H54 (cell line): ENCODE measurements at regions not wholly inside any gene's neighbourhood (a gene's known extent, or its start where the extent isn't known, plus 50 kb on each side); places are given as distances from the start of the nearest gene placed in this dataset.

Experiments used
- DNase-seq: peaks from one replicate; pipeline ENCODE4 v3.0.0; 2011; ENCODE audit warnings: low spot score, mixed read lengths; ENCODE audit not compliant: insufficient read length
- FAIRE-seq: peaks from 3 replicates; lab custom pipeline; 2011; peaks lifted over from hg19 to GRCh38; lab: Jason Lieb, UNC
- POLR2A ChIP-seq: IDR thresholded peaks from 2 replicates; pipeline ENCODE4 v1.6.1; 2011; ENCODE audit warnings: low read depth, mild to moderate bottlenecking, low read length

- FAIRE-seq (no peak), DNase-seq (no peak)
- no peak for TF ChIP-seq POLR2A
Observed at GRCh38 chr4:188680004-188680666, 540.9 kb downstream of the TRIML1 start.

GRCh38 chr4:188680667-188681063 is 541.4 kb downstream of the TRIML1 start:
- no peak for TF ChIP-seq POLR2A
- no peak for FAIRE-seq

DNA sequence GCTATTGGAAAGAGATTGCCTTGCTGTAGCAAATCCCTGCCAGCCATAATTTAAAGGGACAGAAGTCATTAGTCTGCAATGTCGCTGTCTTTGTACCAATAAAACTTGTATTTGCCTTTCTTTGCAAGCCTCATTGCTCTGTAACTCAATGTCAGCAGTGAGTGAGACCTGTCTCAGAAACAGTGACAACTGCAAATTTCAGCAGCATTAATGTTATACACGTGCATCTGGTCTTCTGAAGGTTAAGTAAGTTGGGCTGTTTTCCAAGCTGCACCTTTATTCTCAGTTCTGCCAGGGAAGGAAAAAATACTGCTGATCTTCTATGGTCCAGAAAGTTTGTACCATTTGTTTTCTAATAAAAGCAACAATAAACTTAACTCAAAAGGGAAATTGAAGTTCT is 543.1 kb downstream of the TRIML1 start:
- no peak for TF ChIP-seq POLR2A
- no peak for FAIRE-seq
- DNase-seq: no peak

More at GRCh38 chr4:188680667-188681063, 541.4 kb downstream of the TRIML1 start:
- no peak for DNase-seq

GRCh38 chr4:188683571-188683970 is 544.3 kb downstream of the TRIML1 start:
- no peak for TF ChIP-seq POLR2A
- DNase-seq (no peak), FAIRE-seq (no peak)

GRCh38 chr4:188688956-188689355 is 549.7 kb downstream of the TRIML1 start:
- DNase-seq (no peak), FAIRE-seq (no peak)
- no peak for TF ChIP-seq POLR2A

DNA sequence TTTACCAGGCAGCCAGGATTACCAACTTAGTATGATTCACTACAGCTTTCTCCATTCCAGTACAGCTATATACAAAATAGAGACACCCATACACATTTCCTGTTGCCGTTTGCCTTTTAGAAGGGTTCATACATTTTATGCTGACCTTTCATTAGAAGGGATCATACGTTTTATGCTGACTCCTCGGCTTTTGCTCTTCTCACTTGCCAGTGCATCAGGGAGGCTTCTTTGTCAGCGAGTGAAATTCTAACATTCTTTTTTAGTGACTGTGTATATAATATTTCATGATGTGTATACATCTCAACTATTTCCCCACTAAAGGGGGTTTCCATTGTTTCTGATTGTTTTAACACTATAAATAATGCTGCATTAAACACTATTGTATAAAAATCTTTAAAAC is 552.6 kb downstream of the TRIML1 start:
- FAIRE-seq (no peak), DNase-seq (peak; percentile 17)
- no peak for TF ChIP-seq POLR2A

DNA sequence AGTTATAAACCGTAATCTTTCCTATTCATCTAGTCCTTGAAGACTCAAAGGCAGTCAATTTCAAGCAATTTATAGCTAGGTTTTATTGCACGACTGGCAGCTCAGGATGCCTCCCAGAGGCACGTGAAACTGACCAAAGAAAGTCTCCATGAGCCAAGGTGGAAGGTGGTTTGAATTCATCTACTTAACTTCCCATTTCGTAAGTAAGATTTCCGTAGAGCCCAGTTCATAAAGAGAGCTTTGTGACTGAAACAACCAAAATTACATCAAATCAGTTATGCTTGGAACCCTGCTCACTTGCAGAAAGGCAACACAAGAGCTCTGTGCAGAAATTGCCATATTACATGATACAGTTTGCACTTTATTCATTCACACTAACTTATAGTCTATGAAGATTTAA is 556.0 kb downstream of the TRIML1 start:
- no peak for TF ChIP-seq POLR2A
- DNase-seq (no peak), FAIRE-seq (no peak)

- no peak for FAIRE-seq
Observed at GRCh38 chr4:188697243-188697642, 558.0 kb downstream of the TRIML1 start.

DNA sequence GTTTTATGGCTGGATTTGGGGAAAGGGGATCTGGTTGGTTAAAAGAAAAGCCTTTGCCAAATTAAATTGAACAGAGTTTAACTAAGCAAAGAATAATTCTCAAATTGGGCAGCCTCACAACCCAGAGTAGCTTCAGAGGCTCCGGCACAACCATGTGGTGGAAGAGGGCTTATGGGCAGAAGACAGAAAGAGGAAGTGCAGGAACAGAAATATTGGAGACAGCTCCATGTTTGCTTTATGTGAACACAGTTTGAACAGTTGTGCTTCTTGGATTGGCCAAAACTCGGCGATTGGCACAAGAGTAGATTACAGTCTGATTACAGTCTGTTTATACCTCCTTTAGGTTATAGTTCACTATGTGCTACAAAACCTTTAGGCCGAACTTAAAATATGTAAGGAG is 562.7 kb downstream of the TRIML1 start:
- FAIRE-seq: no peak
- TF ChIP-seq POLR2A: no peak
- no peak for DNase-seq

More at GRCh38 chr4:188697243-188697642, 558.0 kb downstream of the TRIML1 start:
- TF ChIP-seq POLR2A: no peak
- DNase-seq: no peak

DNA sequence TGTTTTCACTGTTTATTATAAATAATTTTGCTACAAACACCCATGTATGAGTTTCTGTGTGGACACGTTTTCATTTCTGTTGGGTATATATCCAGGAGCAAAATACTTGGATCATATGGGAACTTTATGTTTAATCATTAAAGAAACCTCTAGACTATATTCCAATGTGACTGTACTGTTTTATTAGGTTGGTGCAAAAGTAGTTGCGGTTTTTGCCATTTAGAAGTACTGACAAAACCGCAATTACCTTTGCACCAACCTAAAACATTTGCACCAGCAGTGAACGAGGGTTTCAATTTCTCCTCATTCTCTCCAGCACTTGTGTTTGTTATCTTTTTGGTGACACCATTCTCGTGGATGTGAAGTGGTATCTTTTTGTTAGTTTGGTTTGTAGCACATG is 565.0 kb downstream of the TRIML1 start:
- TF ChIP-seq POLR2A: no peak
- DNase-seq (no peak), FAIRE-seq (no peak)

- DNase-seq (no peak), FAIRE-seq (no peak)
- TF ChIP-seq POLR2A: no peak
Observed at GRCh38 chr4:188707036-188707435, 567.8 kb downstream of the TRIML1 start.

GRCh38 chr4:188714501-188714900 is 575.3 kb downstream of the TRIML1 start:
- DNase-seq: no peak
- TF ChIP-seq POLR2A: no peak
- no peak for FAIRE-seq

- TF ChIP-seq POLR2A: no peak
- peak; percentile 27 for FAIRE-seq
- peak; percentile 6 for DNase-seq
Observed at GRCh38 chr4:188714907-188715306, 575.7 kb downstream of the TRIML1 start.

GRCh38 chr4:188717661-188718060 is 578.4 kb downstream of the TRIML1 start:
- TF ChIP-seq POLR2A: no peak
- DNase-seq (no peak), FAIRE-seq (no peak)

DNA sequence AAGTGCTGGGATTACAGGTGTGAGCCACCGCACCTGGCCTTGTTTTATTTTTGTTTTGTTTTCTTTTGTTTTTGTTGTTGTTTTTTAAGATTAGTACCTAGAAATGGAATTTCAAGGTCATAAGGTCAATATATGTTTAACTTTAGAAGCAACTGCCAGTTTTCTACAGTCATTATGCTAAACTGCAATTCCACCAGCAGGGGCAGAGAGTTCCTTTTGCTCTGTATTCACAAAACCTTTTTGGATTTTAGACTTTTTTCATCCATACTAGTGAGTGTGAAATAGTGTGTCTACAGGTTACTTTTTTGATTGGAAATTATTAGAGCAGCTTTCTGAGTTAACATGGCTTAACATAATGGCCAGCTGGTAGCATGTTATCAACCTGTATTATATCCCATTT is 580.6 kb downstream of the TRIML1 start:
- TF ChIP-seq POLR2A: no peak
- FAIRE-seq: no peak
- no peak for DNase-seq
